COLO829 (cell line): ENCODE measurements at regions not wholly inside any gene's neighbourhood (a gene's known extent, or its start where the extent isn't known, plus 50 kb on each side); places are given as distances from the start of the nearest gene placed in this dataset.
"Not testable (repeated sequence)": the region's sequence is repeated elsewhere in the genome, so short reads cannot be mapped to it uniquely, and the experiment has no call there.

Experiments
- DNase-seq: peaks from one replicate; pipeline ENCODE4 v3.0.0; 2012; ENCODE audit warnings: low spot score

DNA sequence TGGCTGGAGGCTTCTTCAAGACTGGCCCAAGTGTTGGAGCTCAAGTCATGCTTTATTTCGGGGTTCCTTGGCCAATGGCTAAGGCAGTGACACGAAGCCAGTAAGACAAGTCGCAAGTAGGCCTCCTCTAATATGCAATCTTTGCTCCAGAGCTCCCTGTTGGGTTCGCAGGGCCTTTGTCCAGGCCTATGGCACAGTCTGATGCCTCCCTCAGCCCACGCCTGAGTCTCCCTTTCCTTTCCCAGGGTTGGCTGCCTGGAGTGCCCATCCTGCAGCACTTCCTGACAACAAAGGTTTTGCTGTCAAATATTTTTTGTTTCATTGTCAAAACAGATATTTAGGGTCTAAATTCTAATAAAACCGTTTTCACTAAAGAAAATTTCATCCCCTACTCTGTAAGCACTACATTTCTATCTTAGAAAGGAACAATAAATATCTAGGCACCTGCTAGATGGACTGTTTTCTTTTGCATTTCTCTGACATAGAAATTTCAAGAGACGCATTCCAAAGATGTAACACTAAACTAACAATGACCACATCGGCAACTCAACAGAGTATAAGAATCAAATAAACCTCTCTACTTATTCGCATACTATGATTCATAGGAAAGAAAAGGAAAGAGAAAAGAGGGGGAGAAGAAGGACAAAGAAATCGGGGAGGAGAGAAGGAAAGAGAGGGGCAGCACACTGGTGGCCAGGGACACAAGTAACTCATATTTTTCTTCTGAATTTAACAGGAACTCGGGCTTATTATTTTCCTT, 393.1 kb upstream of the ATP11B start:
- DNase-seq, result no peak

DNA sequence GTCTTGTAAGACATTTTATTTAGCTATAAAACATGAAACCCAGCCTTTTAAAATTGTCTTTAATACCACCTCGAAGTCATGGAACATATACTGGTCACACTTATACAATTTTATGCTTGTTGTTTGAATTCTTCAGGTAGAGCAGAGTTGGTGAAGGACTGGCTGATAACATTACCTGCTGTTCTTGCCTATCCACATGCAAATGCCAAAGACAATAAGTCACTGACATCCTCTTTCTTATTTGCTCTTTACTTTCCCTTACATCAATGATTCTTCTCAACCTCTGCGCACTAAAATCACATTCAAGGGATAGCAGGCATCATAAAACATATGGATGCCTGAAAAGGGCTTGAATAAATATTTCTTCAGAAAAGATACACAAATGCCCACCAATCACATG, 392.5 kb upstream of the ATP11B start:
- DNase-seq, result no peak

DNA sequence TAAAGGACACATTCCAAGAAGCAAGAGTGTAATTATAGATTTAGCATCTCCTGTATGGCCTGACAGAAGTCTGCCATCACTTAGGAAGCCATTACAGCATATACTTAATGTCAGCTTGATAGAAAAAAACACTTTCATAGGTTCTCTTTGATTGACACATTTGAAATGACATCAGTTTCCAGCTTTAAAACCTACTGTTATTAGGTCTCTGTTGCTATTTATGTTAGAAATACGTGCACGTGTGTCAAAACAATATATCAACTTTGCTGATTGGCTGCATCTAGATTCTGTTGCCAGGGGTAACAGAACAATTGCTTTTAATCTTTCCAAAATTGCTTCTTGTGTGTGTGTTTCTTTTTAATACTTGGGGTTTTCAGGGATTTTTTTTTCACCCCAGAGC, 389.3 kb upstream of the ATP11B start:
- DNase-seq, result no peak

DNA sequence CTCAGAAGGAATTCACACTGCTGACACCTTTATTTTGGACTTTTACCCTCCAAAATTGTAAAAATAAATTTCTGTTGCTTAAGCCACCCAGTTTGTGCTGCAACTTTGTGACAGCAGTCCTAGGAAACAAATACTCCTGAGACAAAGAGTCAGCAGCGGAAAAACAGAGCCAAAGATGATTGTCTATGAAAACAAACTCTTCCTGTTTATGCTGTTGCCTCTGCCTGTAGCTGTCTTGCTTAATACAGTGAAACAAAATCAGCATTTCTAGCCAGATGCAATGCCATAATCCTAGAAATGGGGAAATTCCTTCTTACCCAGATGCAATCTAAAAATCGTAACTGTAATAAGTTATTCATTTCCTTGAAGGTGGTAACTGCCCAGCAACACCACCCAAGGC, 387.5 kb upstream of the ATP11B start:
- DNase-seq, result no peak

DNA sequence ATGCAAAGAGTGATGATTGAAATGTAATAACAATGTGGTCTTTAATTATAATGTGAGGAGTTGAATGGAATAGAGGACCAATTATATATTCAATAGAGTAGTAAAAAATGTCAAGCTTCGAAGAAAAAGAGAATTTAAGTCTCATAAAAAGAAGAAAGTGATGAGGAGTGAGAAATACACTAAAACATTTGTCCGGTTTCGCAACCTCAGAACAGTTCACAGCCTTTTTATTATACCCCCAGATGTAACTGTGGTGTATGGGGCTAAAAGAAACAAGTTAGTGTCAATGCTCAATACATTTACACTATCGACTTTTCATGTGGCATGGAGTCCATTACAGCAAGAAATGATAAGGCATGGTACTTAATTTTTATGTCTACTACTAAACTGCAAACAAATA, 386.5 kb upstream of the ATP11B start:
- DNase-seq, result no peak

DNA sequence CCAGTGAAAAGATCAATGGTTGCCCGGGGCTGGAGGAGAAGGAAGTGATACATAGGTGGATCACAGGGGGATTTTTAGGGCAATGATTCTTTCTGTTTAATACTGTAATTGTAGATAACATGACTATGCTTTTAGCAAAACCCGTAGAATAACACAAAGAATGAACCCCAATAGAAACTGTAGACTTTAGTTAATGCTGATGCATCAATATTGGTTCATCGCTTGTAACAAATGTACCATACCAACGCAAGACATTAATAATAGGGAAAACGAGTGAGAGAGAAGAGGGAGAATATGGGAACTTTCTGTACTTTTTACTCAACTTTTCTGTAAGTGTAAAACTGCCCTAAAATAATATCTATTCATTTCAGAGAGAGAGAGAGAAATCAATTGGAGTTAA, 383.3 kb upstream of the ATP11B start:
- no peak for DNase-seq

DNA sequence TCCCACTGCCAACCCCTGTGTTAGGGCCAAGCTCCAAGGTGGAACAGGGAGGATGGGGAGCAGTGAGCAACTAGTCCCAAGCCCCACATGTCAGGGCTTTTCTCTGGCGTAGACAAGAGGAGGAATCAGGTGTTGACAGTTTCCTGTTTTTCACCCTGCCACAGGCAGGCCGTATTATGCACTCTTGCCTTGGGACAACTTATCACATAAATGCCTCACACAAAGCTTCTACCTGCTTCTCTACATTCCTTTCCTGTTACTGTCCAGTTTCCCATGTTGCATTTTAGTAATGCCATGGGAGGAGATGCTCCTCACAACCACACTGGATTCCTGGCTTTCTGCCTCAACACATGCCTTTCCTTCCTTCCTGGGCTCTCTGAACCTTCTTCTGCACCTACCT, 381.2 kb upstream of the ATP11B start:
- no peak for DNase-seq

DNA sequence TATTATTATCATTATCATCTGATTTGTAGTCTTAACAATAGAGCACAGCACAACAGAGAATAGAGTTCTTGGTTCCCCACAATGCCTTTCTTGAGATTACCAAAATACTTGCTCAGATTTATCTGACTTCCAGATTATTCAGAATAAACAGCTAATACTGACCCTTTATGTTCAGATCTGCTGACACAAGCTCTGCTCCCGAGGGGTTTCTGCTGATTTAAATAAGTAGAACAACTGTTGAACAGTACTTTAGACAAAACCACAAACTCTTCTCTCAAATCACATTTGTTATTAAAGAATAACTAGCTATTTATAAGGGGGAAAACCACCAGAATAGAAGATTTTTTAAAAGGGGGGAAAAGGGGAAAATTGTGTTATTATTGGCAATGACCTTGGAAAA, 380.2 kb upstream of the ATP11B start:
- DNase-seq, result peak; percentile 29

DNA sequence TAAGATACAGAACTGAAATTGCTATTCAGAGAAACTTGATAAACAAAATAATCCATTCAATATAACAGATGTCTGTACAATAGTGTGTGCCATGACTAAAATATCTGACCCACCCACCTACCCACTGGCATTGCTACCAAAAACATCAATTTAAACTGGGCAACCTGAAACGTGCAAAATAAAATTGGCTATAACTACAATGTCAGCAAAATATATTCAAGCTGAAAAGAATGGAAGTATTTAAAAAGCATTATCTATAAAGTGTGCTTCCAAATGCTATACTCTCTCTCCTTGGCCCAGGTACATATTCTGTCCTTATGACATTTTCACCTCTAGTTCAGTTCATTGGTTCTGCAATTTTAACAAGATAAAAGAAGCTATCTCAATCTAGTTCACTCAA, 379.6 kb upstream of the ATP11B start:
- no peak for DNase-seq

DNA sequence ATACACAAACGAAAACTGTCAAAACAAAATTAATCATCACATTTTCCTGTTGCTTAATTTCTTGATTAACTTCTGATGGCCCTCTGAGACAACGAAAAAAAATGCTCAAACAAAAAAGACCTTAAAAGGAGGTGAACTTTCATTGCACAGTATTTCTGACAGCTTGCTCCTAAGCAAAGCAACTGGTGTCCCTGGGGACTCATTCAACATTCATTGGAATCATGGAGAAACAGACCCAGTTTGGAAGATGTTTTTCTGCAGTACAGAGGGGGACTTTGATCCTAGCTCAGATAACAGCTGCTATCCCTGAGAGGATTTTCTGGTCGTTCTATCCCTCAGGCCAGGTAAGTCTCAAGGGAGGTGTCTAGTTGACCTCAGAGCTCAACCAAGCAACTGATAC, 378.7 kb upstream of the ATP11B start:
- DNase-seq, result no peak

DNA sequence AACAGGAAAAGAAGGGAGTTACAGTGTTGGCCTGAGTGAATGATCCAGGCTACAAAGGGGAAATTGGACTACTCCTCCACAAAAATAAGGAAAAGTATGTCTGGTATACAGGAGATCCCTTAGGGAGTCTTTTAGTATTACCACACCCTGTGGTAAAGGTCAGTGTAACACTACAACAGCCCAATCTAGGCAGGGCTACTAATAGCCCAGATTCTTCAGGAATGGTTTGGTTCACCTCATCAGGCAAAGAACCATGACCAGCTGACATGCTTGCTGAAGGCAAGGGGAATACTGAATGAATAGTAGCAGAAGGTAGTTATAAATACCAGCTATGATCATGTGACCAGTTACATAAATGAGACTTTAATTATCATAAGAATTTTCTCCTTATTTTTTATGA, 372.6 kb upstream of the ATP11B start:
- DNase-seq, result no peak

DNA sequence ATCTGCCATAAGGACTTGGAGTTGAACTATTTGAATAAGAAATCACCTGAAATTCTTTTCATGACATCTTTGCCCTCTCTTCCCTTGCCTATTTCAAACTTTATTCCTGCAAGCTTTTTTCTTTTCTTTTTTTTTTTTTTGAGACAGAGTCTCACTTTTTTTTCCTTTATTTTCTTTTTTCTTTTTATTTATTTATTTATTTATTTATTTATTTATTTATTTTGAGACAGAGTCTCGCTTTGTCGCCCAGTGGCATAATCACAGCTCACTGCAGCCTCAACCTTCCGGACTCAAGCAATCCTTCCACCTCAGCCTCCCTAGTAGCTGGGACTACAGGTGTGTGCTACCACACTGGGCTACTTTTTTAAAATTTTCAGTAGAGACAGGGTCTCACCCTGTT, 369.3 kb upstream of the ATP11B start:
- DNase-seq, result no peak

DNA sequence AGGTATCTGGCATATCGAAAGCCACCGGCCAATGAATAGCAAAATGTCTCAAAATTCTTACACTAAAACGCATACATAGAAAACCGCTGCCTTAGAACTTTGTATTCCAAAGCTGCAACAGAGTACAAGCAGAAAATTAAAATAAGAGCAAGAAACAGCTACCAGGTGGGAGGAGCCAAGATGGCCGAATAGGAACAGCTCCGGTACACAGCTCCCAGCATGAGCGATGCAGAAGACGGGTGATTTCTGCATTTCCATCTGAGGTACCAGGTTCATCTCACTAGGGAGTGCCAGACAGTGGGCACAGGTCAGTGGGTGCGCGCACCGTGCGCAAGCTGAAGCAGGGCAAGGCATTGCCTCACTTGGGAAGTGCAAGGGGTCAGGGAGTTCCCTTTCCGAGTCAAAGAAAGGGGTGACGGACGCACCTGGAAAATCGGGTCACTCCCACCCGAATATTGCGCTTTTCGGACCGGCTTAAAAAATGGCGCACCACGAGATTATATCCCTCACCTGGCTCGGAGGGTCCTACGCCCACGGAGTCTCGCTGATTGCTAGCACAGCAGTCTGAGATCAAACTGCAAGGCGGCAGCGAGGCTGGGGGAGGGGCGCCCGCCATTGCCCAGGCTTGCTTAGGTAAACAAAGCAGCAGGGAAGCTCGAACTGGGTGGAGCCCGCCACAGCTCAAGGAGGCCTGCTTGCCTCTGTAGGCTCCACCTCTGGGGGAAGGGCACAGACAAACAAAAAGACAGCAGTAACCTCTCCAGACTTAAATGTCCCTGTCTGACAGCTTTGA, 367.2 kb upstream of the ATP11B start:
- DNase-seq, result not testable (repeated sequence)

DNA sequence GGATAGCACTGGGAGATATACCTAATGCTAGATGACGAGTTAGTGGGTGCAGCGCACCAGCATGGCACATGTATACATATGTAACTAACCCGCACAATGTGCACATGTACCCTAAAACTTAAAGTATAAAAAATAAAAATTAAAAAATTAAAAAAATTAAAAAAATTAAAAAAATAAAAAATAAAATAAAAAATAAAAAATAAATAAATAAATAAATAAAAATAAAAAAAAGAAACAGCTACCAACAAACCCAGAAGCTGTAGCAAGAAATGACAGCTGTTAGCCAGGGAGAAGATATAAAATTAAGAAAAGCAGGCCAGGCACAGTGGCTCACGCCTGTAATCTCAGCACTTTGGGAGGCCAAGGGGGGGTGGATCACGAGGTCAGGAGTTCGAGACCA, 361.3 kb upstream of the ATP11B start:
- DNase-seq, result not testable (repeated sequence)

DNA sequence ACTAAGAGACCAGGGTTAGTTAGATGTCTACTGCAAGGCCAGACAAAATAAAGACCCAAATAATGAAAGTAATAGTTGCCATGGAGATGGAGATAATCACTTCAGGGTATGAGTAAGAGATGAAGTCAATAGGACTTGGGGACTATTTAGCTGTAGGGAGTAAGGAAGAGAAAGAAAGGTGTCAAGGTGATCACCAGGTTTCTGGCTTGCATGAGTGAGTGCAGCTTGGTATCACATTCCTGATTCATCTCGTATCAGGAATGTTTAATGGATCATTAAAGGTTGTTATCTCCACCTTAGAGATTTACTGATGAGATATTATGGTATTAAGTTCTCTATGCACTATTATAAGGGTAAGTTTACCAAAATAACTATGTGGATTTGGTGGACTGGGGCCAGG, 357.4 kb upstream of the ATP11B start:
- DNase-seq, result no peak

DNA sequence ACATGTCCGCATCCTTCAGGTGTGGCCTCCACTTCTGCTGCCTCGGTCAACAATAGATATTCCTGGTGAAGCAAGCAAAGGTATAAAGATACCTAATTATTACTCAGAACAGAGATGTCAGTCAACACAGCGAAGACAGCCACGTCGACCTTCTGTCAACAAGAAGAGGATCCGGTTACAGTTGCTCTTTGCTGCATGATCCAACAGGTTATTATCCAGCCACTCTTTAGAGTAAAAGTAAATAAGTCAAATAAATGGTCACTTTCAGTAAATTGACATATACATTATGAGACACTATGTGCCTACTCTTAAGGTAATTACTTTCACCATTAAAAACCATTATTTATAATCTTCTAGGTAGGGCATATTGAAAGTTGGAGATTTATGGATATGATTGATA, 356.8 kb upstream of the ATP11B start:
- DNase-seq, result no peak

DNA sequence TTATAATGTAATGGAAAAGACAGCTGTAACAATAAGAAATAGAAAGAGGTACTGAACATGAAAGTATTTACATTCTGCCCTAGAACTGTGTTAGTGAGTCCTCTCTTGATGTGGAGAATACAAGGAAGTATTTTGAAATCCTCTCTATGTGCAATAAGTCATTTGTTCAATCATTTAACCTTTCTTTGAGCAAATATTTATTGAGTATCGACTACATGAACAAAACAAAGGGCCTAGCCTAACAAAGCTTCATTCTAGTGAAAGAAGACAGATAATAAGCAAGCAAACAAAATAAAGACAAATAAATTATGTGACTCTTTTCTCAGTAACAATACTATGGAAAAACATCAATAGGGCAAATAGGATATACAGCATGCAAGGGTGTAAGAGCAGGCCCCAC, 354.9 kb upstream of the ATP11B start:
- no peak for DNase-seq

DNA sequence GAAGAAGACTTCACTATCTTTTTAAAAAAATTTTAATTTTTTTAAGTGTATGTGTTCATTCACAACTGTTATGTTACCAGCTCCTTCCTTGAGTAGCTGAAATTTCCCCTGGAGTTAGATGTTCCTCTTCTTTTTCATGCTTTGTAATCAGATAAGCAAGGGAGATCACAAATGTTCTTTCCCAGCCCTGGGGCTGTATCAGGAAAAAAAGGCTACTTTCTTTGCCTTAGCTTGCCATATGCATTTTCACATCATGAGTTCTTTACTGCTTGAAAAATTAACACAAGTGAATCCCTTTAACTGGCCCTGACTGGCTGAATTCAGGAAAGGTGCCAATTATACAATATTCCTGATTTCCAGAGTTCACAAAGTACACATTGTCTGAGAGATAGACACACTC, 353.2 kb upstream of the ATP11B start:
- peak; percentile 62 for DNase-seq

DNA sequence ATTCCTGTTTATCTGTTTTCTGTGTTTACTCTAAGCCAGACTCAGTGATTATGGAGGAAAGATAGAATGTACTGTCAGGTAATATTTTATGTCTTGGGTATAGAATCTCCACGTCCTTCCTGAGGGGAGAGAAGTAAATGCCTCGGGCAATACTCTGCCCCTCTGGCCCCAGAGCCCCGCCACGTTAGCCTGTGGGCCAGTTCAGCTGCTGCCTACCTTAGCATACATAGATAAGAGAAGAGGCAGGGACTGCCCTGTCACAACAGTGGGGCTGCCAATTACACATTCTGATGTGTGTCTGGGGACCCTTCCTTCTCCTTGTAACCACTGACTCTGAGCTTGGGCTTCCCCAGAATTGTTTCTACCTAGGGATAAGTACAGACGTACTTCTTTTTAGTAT, 347.7 kb upstream of the ATP11B start:
- DNase-seq, result no peak

DNA sequence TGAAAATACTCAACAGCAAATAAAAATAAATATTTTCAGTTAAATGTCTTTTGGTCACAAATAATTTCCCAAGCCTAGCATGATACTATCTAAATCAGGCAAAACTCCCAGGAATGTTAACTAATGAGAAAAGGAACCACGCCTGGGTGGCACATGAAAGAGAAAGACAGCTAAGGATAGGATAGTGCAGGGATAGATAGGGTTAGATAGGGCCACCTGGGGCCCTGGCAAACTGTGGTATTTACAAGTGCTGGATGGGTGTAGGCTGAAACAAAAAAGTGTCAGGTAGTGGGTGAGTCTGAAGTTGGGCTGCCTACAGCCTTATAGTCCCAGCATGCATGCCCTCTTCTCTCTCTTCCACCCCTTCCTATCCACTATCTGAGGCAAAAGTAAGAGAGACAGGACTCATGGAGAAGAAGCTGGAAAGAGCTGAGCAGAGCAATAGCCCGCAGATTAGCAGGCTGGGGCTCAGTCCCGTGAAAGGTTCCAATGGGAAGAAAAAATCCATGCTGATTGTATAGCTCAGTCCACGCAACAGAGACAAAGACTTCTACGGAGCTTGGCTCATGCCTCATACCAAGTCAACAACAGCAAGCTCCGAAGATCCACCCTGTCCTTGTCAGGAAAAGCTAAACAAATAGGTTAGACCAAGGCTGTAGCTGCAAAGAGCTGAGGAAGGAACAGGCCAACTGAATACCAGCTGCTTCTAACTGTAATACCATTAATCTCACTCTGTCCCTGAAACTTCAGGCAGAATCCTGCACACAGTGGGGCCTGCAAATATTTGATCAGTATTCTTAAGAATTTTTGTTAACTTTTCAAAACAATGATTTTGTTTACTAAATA, 342.1 kb upstream of the ATP11B start:
- no peak for DNase-seq

DNA sequence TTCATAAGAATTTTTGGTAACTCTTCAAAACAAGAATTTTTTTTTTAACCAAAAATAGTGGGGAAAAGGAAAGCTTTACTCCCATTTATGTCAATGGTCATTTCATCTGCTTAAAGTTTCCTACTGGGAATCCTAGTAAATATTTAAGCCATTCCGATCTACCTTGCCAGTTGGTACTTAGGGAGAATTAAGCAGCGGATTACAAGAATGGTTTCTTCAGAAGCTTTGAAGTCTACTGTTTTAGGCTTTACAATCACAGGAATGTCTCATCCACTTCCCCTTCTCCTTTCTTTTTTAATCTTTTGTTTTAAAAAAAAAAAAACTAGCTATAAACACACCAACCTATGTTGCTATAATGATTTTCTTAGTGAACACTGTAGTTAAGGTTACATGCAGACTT, 341.4 kb upstream of the ATP11B start:
- no peak for DNase-seq

DNA sequence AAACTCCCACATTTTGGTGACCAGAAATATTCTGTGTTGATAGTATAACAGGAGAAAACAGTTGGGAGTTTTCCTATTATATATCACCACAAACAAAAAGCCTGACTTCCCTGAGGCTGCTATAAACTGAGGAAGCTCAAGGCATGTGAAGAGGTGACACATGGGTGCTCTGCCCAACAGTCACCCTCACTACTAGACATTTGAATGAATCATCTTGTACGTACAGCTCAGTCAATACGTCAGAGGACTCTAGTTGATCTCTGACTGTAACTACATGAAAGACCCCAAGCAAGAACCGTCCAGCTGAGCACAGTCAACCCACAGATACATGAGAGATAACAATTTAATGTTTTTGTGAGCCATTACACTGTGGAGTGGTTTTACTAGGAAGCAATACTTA, 338.3 kb upstream of the ATP11B start:
- DNase-seq, result no peak

DNA sequence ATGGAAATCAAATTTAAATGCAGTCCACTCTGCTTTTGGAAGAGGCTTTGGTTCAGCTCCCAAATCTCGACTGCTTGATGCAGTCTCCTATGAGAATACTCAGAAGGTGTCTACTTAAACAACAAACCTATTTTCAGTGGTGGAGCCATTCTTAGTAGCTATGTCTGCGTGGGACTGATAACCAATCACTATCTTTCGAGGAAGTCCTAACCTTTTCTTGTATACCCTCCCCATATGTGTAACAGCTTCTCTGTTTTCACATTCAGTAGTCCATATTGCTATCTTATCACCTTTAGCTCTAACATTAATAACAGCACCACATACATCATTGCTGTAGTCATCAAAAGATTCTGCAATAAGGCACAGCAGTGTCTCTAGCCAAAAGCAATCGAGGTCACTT, 333.0 kb upstream of the ATP11B start:
- DNase-seq, result no peak
